ENCODE measurements at regions not wholly inside any gene's neighbourhood (a gene's known extent, or its start where the extent isn't known, plus 50 kb on each side); places are given as distances from the start of the nearest gene placed in this dataset.

DNA sequence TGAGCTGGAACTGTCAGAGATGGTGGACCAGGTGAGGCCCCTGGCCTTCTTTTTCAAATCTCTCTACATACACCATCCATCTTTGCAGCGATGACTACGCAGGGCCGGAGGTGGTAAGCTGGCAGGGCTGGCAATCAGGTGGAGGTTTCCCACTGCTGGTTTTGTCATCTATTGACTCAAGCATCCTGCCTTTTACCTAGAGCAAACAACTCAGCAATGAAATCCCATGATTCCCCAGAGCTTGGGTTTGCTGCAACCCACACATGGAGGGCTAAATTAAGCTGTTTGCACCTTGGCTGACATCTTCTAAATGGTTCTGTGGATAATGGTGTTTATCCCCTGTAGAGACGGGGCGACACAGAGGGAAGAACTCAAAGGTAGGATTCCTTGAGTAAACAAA, 170.2 kb downstream of the SCP2D1 start:
- no peaks in the 10 kb centered on the region for H3K36me3 Mint-ChIP-seq
- ATAC-seq, result no peak
- no peaks in the 10 kb centered on the region for H3K4me1 Mint-ChIP-seq
- no peaks in the 10 kb centered on the region for H3K9me3 Mint-ChIP-seq
- no peak overlapping the region for H3K4me3 Mint-ChIP-seq
- no peak for DNase-seq (ENCODE audit: low spot score in 2 of 2)
- H3K27ac Mint-ChIP-seq, result no peak overlapping the region

DNA sequence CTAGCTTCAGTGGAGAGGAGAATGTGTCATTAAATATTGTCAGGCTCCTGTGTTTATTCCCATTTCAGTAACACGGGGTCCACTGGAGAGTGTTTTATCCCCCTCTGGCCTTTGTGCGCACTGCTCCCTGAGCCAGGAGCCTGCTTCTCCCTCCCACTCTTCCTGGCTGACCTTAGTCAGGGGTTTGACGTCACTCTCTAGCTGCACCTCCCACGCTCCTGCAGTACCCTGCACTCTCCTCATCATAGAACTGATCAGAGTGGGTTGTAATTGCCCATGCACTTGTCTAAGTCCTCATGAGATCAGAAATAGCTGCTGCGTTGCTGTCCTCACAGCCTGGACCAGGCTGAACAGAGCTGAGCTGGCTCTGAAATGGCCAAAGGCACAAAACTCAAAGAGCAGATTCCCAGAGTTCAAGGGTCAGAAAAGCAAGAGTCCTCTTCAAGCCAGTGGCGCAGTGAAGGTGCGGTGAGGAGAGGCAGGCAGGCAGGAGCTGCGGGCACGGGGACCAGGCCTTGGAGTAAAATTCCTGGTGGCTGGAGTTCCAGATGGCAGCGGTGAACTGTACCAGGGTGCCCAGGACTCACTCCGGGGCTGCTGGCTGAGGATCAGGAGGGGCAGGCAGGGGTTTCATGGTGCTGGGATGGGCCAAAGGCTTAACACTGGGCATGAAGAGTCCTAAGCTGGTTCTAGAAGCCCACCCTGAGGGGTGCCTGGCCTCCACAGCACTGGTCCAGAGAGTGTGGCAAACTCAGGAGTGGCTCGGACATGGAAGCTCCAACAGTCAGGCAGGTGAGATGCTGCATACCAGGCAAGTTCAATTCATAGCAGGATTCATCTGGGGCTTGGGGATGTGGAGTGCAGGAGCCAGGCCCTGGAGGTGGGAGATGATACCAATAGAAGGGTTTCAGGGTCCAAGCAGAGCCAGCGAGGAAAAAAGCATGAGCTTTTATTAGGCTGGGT, 170.9 kb downstream of the SCP2D1 start:
- Mint-ChIP-seq H3K27ac (no peak overlapping the region), H3K9me3 (no peaks in the 10 kb centered on the region), H3K4me1 (no peaks in the 10 kb centered on the region), H3K36me3 (no peaks in the 10 kb centered on the region), H3K4me3 (no peak overlapping the region)
- ATAC-seq (no peak), DNase-seq (ENCODE audit: low spot score in 2 of 2) (no peak)

GRCh38 chr20:18985551-18985950, 172.0 kb downstream of the SCP2D1 start:
- no peak overlapping the region for H3K4me3 Mint-ChIP-seq
- H3K4me1 Mint-ChIP-seq, result no peaks in the 10 kb centered on the region
- H3K27ac Mint-ChIP-seq, result no peak overlapping the region
- H3K36me3 Mint-ChIP-seq, result no peaks in the 10 kb centered on the region
- ATAC-seq, result peak; percentile 33
- DNase-seq (ENCODE audit: low spot score in 2 of 2), result no peak
- H3K9me3 Mint-ChIP-seq, result no peaks in the 10 kb centered on the region

- Mint-ChIP-seq H3K9me3 (no peaks in the 10 kb centered on the region), H3K4me3 (no peak overlapping the region), H3K4me1 (no peaks in the 10 kb centered on the region), H3K27ac (no peak overlapping the region), H3K36me3 (no peaks in the 10 kb centered on the region)
- DNase-seq (ENCODE audit: low spot score in 2 of 2) (no peak), ATAC-seq (no peak)
Measured at GRCh38 chr20:18986146-18986830, 172.7 kb downstream of the SCP2D1 start.

GRCh38 chr20:18986895-18987580, 173.5 kb downstream of the SCP2D1 start:
- H3K36me3 Mint-ChIP-seq, result no peaks in the 10 kb centered on the region
- H3K4me1 Mint-ChIP-seq, result no peaks in the 10 kb centered on the region
- H3K4me3 Mint-ChIP-seq, result no peak overlapping the region
- no peaks in the 10 kb centered on the region for H3K9me3 Mint-ChIP-seq
- ATAC-seq, result no peak
- no peak for DNase-seq (ENCODE audit: low spot score in 2 of 2)
- no peak overlapping the region for H3K27ac Mint-ChIP-seq

GRCh38 chr20:18987781-18988360, 174.3 kb downstream of the SCP2D1 start:
- Mint-ChIP-seq H3K4me3 (no peak overlapping the region), H3K27ac (no peak overlapping the region), H3K36me3 (no peaks in the 10 kb centered on the region), H3K9me3 (no peaks in the 10 kb centered on the region), H3K4me1 (no peaks in the 10 kb centered on the region)
- ATAC-seq, result no peak
- DNase-seq (ENCODE audit: low spot score in 2 of 2), result no peak

DNA sequence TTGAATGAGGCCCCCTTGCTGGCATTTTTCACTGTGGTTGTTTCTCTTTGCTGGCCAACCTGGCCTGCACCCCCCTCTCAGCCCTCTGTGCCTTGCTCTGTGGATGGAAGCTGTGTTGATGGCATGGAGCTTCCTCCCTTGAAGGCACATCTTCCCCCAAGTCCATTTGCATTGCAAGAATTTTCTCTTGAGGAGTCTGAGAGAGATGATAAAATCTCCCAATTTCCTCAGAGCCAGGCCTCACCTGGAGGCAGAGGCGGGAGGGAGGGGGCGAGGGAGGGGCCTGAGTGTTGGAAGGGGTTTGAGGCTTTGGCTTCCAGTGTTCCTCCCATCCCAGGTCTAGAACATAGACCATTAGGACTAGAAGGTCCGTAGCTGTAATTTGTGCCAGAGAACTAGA, 175.1 kb downstream of the SCP2D1 start:
- no peak for DNase-seq (ENCODE audit: low spot score in 2 of 2)
- Mint-ChIP-seq H3K4me1 (no peaks in the 10 kb centered on the region), H3K4me3 (no peak overlapping the region), H3K9me3 (peaks cover 5% of the 10 kb centered on the region), H3K27ac (no peak overlapping the region), H3K36me3 (no peaks in the 10 kb centered on the region)
- no peak for ATAC-seq

GRCh38 chr20:18989736-18990474, 176.3 kb downstream of the SCP2D1 start:
- Mint-ChIP-seq H3K9me3 (peaks cover 5% of the 10 kb centered on the region), H3K36me3 (no peaks in the 10 kb centered on the region), H3K4me3 (no peak overlapping the region), H3K27ac (no peak overlapping the region), H3K4me1 (no peaks in the 10 kb centered on the region)
- DNase-seq (ENCODE audit: low spot score in 2 of 2) (no peak), ATAC-seq (no peak)

DNA sequence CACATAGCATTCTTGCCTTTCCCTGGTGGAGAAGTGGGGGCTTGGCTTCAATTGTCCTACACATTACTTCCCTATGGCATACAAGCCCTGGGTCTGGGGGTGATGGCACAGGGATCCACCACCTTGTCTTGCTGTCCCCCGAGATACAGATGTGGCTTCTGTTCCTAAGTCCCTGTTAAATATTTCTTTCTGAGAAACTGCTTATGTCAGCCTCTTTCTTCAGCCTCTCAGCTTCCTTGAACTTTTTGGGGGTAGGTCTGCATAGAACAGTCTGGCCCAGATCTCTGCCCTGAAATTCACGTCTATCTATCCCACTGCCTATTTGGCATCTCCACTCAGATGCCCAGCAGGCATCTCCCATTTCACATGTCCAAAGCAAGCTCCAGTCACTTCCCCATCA, 177.4 kb downstream of the SCP2D1 start:
- ATAC-seq (no peak), DNase-seq (ENCODE audit: low spot score in 2 of 2) (no peak)
- Mint-ChIP-seq H3K9me3 (peaks cover 5% of the 10 kb centered on the region), H3K27ac (no peak overlapping the region), H3K36me3 (no peaks in the 10 kb centered on the region), H3K4me3 (no peak overlapping the region), H3K4me1 (no peaks in the 10 kb centered on the region)

- Mint-ChIP-seq H3K4me1 (no peaks in the 10 kb centered on the region), H3K4me3 (no peak overlapping the region), H3K27ac (no peak overlapping the region), H3K36me3 (no peaks in the 10 kb centered on the region), H3K9me3 (peaks cover 5% of the 10 kb centered on the region)
- DNase-seq (ENCODE audit: low spot score in 2 of 2), result no peak
- no peak for ATAC-seq
Measured at GRCh38 chr20:18992418-18992817, 178.8 kb downstream of the SCP2D1 start.

- no peaks in the 10 kb centered on the region for H3K4me1 Mint-ChIP-seq
- no peak overlapping the region for H3K27ac Mint-ChIP-seq
- ATAC-seq, result peak; percentile 44
- peaks cover 5% of the 10 kb centered on the region for H3K9me3 Mint-ChIP-seq
- no peak overlapping the region for H3K4me3 Mint-ChIP-seq
- DNase-seq (ENCODE audit: low spot score in 2 of 2), result no peak
- H3K36me3 Mint-ChIP-seq, result no peaks in the 10 kb centered on the region
Measured at GRCh38 chr20:18995455-18995854, 181.9 kb downstream of the SCP2D1 start.

DNA sequence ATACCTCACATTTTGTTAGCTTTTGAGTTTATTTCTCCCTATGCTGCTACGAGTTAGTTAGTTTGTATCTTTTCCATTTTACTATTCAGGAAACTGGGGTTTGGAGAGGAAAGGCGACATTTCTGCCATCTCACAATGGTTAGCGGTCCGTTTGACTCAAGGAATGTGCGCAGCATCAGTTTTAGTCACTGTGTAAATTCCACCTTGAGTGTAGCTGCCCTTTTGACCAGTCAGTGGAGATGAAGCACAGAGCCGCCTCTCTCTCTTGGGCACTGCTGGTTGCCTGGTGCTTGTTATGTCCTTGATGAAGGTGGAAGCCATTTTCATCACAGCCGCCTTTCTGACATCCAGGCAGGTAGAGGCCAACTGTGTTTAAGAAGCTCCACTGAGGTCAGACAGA, 185.5 kb downstream of the SCP2D1 start:
- H3K9me3 Mint-ChIP-seq, result no peaks in the 10 kb centered on the region
- DNase-seq (ENCODE audit: low spot score in 2 of 2) (no peak), ATAC-seq (no peak)
- H3K27ac Mint-ChIP-seq, result no peak overlapping the region
- no peaks in the 10 kb centered on the region for H3K4me1 Mint-ChIP-seq
- H3K36me3 Mint-ChIP-seq, result no peaks in the 10 kb centered on the region
- H3K4me3 Mint-ChIP-seq, result no peak overlapping the region

DNA sequence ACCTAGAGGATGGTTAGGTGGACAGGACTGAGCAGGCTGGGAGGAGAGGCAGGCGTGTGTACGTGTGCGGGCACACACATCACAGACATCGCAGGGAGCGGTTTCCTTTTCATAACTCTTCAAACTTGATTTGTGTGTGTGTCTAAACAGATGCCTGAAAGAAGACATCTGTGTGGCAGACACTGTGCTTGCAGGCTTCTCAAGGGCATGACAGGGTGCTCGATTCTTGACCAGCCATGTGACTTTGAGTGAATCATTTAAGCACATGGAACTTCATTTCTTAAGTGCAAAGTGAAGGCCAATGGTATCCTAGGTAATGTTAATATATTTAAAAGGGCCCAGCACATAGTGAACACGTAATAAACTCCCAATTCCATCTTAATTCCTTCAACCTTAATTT, 186.5 kb downstream of the SCP2D1 start:
- ATAC-seq, result no peak
- H3K9me3 Mint-ChIP-seq, result no peaks in the 10 kb centered on the region

GRCh38 chr20:19001177-19001576, 187.6 kb downstream of the SCP2D1 start:
- DNase-seq (ENCODE audit: low spot score in 2 of 2) (no peak), ATAC-seq (no peak)
- H3K27ac Mint-ChIP-seq, result no peak overlapping the region
- H3K4me3 Mint-ChIP-seq, result no peak overlapping the region
- H3K36me3 Mint-ChIP-seq, result no peaks in the 10 kb centered on the region
- no peaks in the 10 kb centered on the region for H3K4me1 Mint-ChIP-seq
- no peaks in the 10 kb centered on the region for H3K9me3 Mint-ChIP-seq

More for the DNA sequence above, 186.5 kb downstream of the SCP2D1 start:
- Mint-ChIP-seq H3K4me1 (no peaks in the 10 kb centered on the region), H3K36me3 (no peaks in the 10 kb centered on the region), H3K4me3 (no peak overlapping the region), H3K27ac (no peak overlapping the region)
- no peak for DNase-seq (ENCODE audit: low spot score in 2 of 2)

Measured in stimulated activated effector memory CD8-positive, alpha-beta T cell treated with anti-CD3 and anti-CD28 coated beads, Interleukin-12 subunit alpha, Interleukin-12 subunit beta, amount 100 ng/mL, for 72 hours (primary cell).